Peyer's patch (tissue), 4 donors: ENCODE measurements at regions not wholly inside any gene's neighbourhood (a gene's known extent, or its start where the extent isn't known, plus 50 kb on each side); places are given as distances from the start of the nearest gene placed in this dataset.
"Not testable (repeated sequence)": the region's sequence is repeated elsewhere in the genome, so short reads cannot be mapped to it uniquely, and the experiment has no call there.

Experiments used
- CTCF ChIP-seq, 6 experiments: fragments of 450-650 bp in 4 of 6; fragments of 200-600 bp in 2 of 6; sonication (generic) in 1 of 6; IDR thresholded peaks; one replicate each; pipeline ENCODE4 v1.5.1; 2017 to 2019; ENCODE audit warnings: antibody characterized with exemption in 6 of 6, mild to moderate bottlenecking in 3 of 6, moderate library complexity in 1 of 6
- POLR2A ChIP-seq, 2 donors: fragments of 450-650 bp; IDR thresholded peaks; one replicate each; pipeline ENCODE4 v1.5.1; 2017; ENCODE audit warnings: antibody characterized with exemption in 2 of 2, mild to moderate bottlenecking in 2 of 2, moderate library complexity in 2 of 2

GRCh38 chr9:62830829-62831459, 1641.1 kb downstream of the SPATA31A7 start:
- TF ChIP-seq CTCF, POLR2A (IDR thresholded peaks at IDR 0.05): not testable (repeated sequence)
